OCI-LY3 (cell line): ENCODE measurements at regions not wholly inside any gene's neighbourhood (a gene's known extent, or its start where the extent isn't known, plus 50 kb on each side); places are given as distances from the start of the nearest gene placed in this dataset.

Experiments
- H2AFZ ChIP-seq: fragments of 200-600, 300-600 bp; shearing (Covaris generic); 2 replicates; pipeline ENCODE4 v1.6.0; 2014; ENCODE audit warnings: antibody characterized with exemption, low read depth, low read length
- H3K27ac ChIP-seq: fragments of 200-600, 300-600 bp; sonication (generic); 2 replicates; pipeline ENCODE4 v1.5.1; 2014; ENCODE audit warnings: mild to moderate bottlenecking, low read length, moderate library complexity, mixed read lengths
- H3K27me3 ChIP-seq: fragments of 200-600, 300-600 bp; sonication (generic); 2 replicates; pipeline ENCODE4 v1.6.1; 2014; ENCODE audit warnings: low read depth, low read length, mixed read lengths
- H3K36me3 ChIP-seq: fragments of 200-600, 300-600 bp; sonication (generic); replicated peaks from 2 replicates; pipeline ENCODE3; 2014; ENCODE audit warnings: low read depth, low read length, mixed read lengths
- H3K4me1 ChIP-seq: fragments of 300-600, 200-600 bp; sonication (generic); 2 replicates; pipeline ENCODE4 v1.6.1; 2014; ENCODE audit warnings: low read length, mixed read lengths
- H3K4me2 ChIP-seq: fragments of 200-600, 300-600 bp; sonication (generic); 2 replicates; pipeline ENCODE4 v1.6.1; 2014; ENCODE audit warnings: low read length, mixed read lengths
- H3K4me3 ChIP-seq: fragments of 300-600, 200-600 bp; sonication (generic); 2 replicates; pipeline ENCODE4 v1.5.1; 2014; ENCODE audit warnings: antibody characterized with exemption, mild to moderate bottlenecking, low read length, moderate library complexity
- H3K79me2 ChIP-seq: fragments of 300-600, 200-600 bp; shearing (Covaris generic); 2 replicates; pipeline ENCODE4 v1.6.1; 2014; ENCODE audit warnings: mild to moderate bottlenecking, low read length, mixed read lengths
- H3K9ac ChIP-seq: fragments of 300-600, 200-600 bp; shearing (Covaris generic); 2 replicates; pipeline ENCODE4 v1.6.0; 2014; ENCODE audit warnings: mild to moderate bottlenecking, low read length, moderate library complexity
- H3K9me3 ChIP-seq: fragments of 200-600, 300-600 bp; shearing (Covaris generic); 2 replicates; pipeline ENCODE4 v1.6.1; 2014; ENCODE audit warnings: low read length, mixed read lengths; ENCODE audit not compliant: insufficient read depth
- H4K20me1 ChIP-seq: fragments of 200-600, 300-600 bp; sonication (generic); 2 replicates; pipeline ENCODE4 v1.6.1; 2016; ENCODE audit warnings: low read length, mixed read lengths; ENCODE audit not compliant: insufficient read depth
- EZH2phosphoT487 ChIP-seq: fragments of 200-600 bp; shearing (Covaris generic); IDR thresholded peaks from 2 replicates; pipeline ENCODE4 v1.6.1; 2018; ENCODE audit warnings: antibody characterized with exemption, mixed run types, low read depth
- TF ChIP-seq, protein P1 (sequence below): fragments of 200-600, 300-600 bp; sonication (generic); IDR thresholded peaks from 2 replicates; pipeline ENCODE4 v1.5.1; 2014; ENCODE audit warnings: antibody characterized with exemption, low read length, low read depth

- Histone ChIP-seq H3K9me3 (no peaks in the 10 kb centered on the region), H3K4me2 (no peak overlapping the region), H3K27me3 (no peaks in the 10 kb centered on the region; the same call in none of the 2 replicates), H3K79me2 (no peaks in the 10 kb centered on the region), H3K36me3 (no peaks in the 10 kb centered on the region), H2AFZ (no peak overlapping the region), H3K9ac (no peak overlapping the region), H3K27ac (no peak overlapping the region), H3K4me1 (no peaks in the 10 kb centered on the region), H4K20me1 (no peaks in the 10 kb centered on the region), H3K4me3 (no peak overlapping the region)
- TF ChIP-seq EZH2phosphoT487, result no peak
- TF ChIP-seq, protein P1, sequence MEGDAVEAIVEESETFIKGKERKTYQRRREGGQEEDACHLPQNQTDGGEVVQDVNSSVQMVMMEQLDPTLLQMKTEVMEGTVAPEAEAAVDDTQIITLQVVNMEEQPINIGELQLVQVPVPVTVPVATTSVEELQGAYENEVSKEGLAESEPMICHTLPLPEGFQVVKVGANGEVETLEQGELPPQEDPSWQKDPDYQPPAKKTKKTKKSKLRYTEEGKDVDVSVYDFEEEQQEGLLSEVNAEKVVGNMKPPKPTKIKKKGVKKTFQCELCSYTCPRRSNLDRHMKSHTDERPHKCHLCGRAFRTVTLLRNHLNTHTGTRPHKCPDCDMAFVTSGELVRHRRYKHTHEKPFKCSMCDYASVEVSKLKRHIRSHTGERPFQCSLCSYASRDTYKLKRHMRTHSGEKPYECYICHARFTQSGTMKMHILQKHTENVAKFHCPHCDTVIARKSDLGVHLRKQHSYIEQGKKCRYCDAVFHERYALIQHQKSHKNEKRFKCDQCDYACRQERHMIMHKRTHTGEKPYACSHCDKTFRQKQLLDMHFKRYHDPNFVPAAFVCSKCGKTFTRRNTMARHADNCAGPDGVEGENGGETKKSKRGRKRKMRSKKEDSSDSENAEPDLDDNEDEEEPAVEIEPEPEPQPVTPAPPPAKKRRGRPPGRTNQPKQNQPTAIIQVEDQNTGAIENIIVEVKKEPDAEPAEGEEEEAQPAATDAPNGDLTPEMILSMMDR, result no peak
Observed at GRCh38 chr17:79453481-79453880, 157.4 kb downstream of the RBFOX3 start.

DNA sequence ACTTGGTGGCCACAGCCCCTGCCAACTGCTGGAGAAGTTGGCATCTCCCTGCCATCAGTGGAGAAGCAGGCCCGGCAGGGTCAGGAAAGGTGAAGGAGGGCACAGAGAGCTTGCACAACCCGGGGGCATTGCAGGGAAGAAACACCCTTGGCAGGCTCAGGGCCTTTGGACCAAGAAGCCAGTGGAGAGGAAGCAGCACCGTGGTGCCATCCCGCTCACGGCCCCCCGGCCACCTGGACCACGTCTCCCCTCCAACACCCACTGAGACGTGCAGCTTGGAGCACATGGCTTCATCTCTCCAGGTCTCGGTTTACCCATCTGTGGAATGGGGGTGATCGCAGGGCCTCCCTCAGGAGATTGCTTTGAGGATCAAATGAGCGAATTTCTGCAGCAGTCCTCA lies 158.1 kb downstream of the RBFOX3 start:
- H3K27ac ChIP-seq, result no peak overlapping the region
- no peaks in the 10 kb centered on the region; the same call in none of the 2 replicates for H3K27me3 ChIP-seq
- no peak overlapping the region for H3K4me2 ChIP-seq
- H3K9ac ChIP-seq, result no peak overlapping the region
- no peaks in the 10 kb centered on the region for H3K4me1 ChIP-seq
- H3K4me3 ChIP-seq, result no peak overlapping the region
- H4K20me1 ChIP-seq, result no peaks in the 10 kb centered on the region
- no peak overlapping the region for H2AFZ ChIP-seq
- H3K36me3 ChIP-seq, result no peaks in the 10 kb centered on the region
- no peaks in the 10 kb centered on the region for H3K9me3 ChIP-seq
- TF ChIP-seq, protein P1, result no peak
- no peak for TF ChIP-seq EZH2phosphoT487
- H3K79me2 ChIP-seq, result no peaks in the 10 kb centered on the region

GRCh38 chr17:79451167-79451566 lies 159.7 kb downstream of the RBFOX3 start:
- no peak overlapping the region for H3K9ac ChIP-seq
- H4K20me1 ChIP-seq, result no peaks in the 10 kb centered on the region
- no peak overlapping the region for H3K4me2 ChIP-seq
- no peak overlapping the region for H3K4me3 ChIP-seq
- no peaks in the 10 kb centered on the region for H3K9me3 ChIP-seq
- H3K79me2 ChIP-seq, result no peaks in the 10 kb centered on the region
- H3K4me1 ChIP-seq, result no peaks in the 10 kb centered on the region
- H3K27ac ChIP-seq, result no peak overlapping the region
- TF ChIP-seq, protein P1, result no peak
- no peak for TF ChIP-seq EZH2phosphoT487
- H2AFZ ChIP-seq, result no peak overlapping the region
- H3K27me3 ChIP-seq, result no peaks in the 10 kb centered on the region; the same call in none of the 2 replicates
- H3K36me3 ChIP-seq, result no peaks in the 10 kb centered on the region

- Histone ChIP-seq H2AFZ (no peak overlapping the region), H4K20me1 (no peaks in the 10 kb centered on the region), H3K4me1 (no peaks in the 10 kb centered on the region), H3K27ac (no peak overlapping the region), H3K9ac (no peak overlapping the region), H3K79me2 (no peaks in the 10 kb centered on the region), H3K4me3 (no peak overlapping the region), H3K9me3 (no peaks in the 10 kb centered on the region), H3K27me3 (no peaks in the 10 kb centered on the region; the same call in 1 of the 2 replicates), H3K36me3 (no peaks in the 10 kb centered on the region), H3K4me2 (no peak overlapping the region)
- TF ChIP-seq, protein P1, result no peak
- TF ChIP-seq EZH2phosphoT487, result no peak
Observed at GRCh38 chr17:79446399-79447009, 164.3 kb downstream of the RBFOX3 start.
